ENCODE measurements at regions not wholly inside any gene's neighbourhood (a gene's known extent, or its start where the extent isn't known, plus 50 kb on each side); places are given as distances from the start of the nearest gene placed in this dataset.

- H3K27me3 ChIP-seq: no peaks in the 10 kb centered on the region
- TF ChIP-seq CTCF (IDR thresholded peaks at IDR 0.05) (no peak), POLR2A (IDR thresholded peaks at IDR 0.05) (no peak)
- no peaks in the 10 kb centered on the region for H3K4me1 ChIP-seq
- ATAC-seq: no peak
- H3K9me3 ChIP-seq: no peaks in the 10 kb centered on the region
- H3K4me3 ChIP-seq: no peak overlapping the region
- WGBS, 2 donors: 77 to 82% methylated on average over 1 of the region's 1 CpG
- no peak for DNase-seq
- intact Hi-C loops (cut with DNase I): no loop called here
- no peaks in the 10 kb centered on the region for H3K36me3 ChIP-seq (replicated peaks in 1 of 2; ENCODE audit: insufficient read depth in 1 of 2, low read depth in 2 of 2)
- H3K27ac ChIP-seq: no peak overlapping the region
Observed at GRCh38 chr16:59320657-59321056, 586.5 kb upstream of the GOT2 start.

- no peaks in the 10 kb centered on the region for H3K9me3 ChIP-seq
- H3K4me3 ChIP-seq: no peak overlapping the region
- no peaks in the 10 kb centered on the region for H3K4me1 ChIP-seq
- no peak overlapping the region for H3K27ac ChIP-seq
- TF ChIP-seq POLR2A (IDR thresholded peaks at IDR 0.05): no peak
- TF ChIP-seq CTCF (IDR thresholded peaks at IDR 0.05): no peak
- no peaks in the 10 kb centered on the region for H3K36me3 ChIP-seq (replicated peaks in 1 of 2; ENCODE audit: insufficient read depth in 1 of 2, low read depth in 2 of 2)
- WGBS, 2 donors: 54 to 56% methylated on average over 3 of the region's 3 CpGs
- ATAC-seq (no peak), DNase-seq (no peak)
- intact Hi-C loops (cut with DNase I): no loop called here
- no peaks in the 10 kb centered on the region for H3K27me3 ChIP-seq
Observed at GRCh38 chr16:59319871-59320270, 585.8 kb upstream of the GOT2 start.

- intact Hi-C loops (cut with DNase I): no loop called here
- no peak for TF ChIP-seq CTCF (IDR thresholded peaks at IDR 0.05)
- 58 to 76% methylated on average over 4 of the region's 4 CpGs for WGBS, 2 donors
- DNase-seq: no peak
- Histone ChIP-seq H3K36me3 (replicated peaks in 1 of 2; ENCODE audit: insufficient read depth in 1 of 2, low read depth in 2 of 2) (no peaks in the 10 kb centered on the region), H3K27ac (no peak overlapping the region), H3K4me1 (no peaks in the 10 kb centered on the region), H3K9me3 (no peaks in the 10 kb centered on the region), H3K4me3 (no peak overlapping the region), H3K27me3 (no peaks in the 10 kb centered on the region)
- ATAC-seq: no peak
Observed at GRCh38 chr16:59305850-59306249, 571.7 kb upstream of the GOT2 start.

GRCh38 chr16:59296888-59297287 is 562.8 kb upstream of the GOT2 start:
- ATAC-seq (no peak), DNase-seq (no peak)
- Histone ChIP-seq H3K36me3 (replicated peaks in 1 of 2; ENCODE audit: insufficient read depth in 1 of 2, low read depth in 2 of 2) (no peaks in the 10 kb centered on the region), H3K4me1 (no peaks in the 10 kb centered on the region), H3K4me3 (no peak overlapping the region), H3K27me3 (no peaks in the 10 kb centered on the region), H3K27ac (no peak overlapping the region), H3K9me3 (no peaks in the 10 kb centered on the region)
- WGBS, 2 donors: 22 to 27% methylated on average over 5 of the region's 5 CpGs
- intact Hi-C loops (cut with DNase I): no loop called here
- TF ChIP-seq POLR2A (IDR thresholded peaks at IDR 0.05): no peak
- no peak for TF ChIP-seq CTCF (IDR thresholded peaks at IDR 0.05)

- Histone ChIP-seq H3K9me3 (no peaks in the 10 kb centered on the region), H3K27me3 (no peaks in the 10 kb centered on the region), H3K4me3 (no peak overlapping the region), H3K36me3 (replicated peaks in 1 of 2; ENCODE audit: insufficient read depth in 1 of 2, low read depth in 2 of 2) (no peaks in the 10 kb centered on the region), H3K27ac (no peak overlapping the region), H3K4me1 (no peaks in the 10 kb centered on the region)
- intact Hi-C loops (cut with DNase I): no loop called here
- no peak for ATAC-seq
- TF ChIP-seq CTCF (IDR thresholded peaks at IDR 0.05) (no peak), POLR2A (IDR thresholded peaks at IDR 0.05) (no peak)
- no peak for DNase-seq
- 22 to 33% methylated on average over 5 of the region's 5 CpGs for WGBS, 2 donors
Observed at GRCh38 chr16:59295993-59296736, 562.0 kb upstream of the GOT2 start.
